HAP-1 (cell line): ENCODE measurements at regions not wholly inside any gene's neighbourhood (a gene's known extent, or its start where the extent isn't known, plus 50 kb on each side); places are given as distances from the start of the nearest gene placed in this dataset.
A peak's percentile ranks its signal among the peaks of the same experiment; 100 is the strongest.
"Not testable (repeated sequence)": the region's sequence is repeated elsewhere in the genome, so short reads cannot be mapped to it uniquely, and the experiment has no call there.

Experiments
- DNase-seq, 2 experiments: peaks; one replicate each; pipeline ENCODE4 v3.0.0-alpha.2; 2016 to 2020; ENCODE audit warnings: low spot score in 2 of 2
- H3K27me3 ChIP-seq: fragments of 250-450 bp; sonication (Bioruptor Pico); 2 replicates; pipeline ENCODE4 v1.5.1; 2020; ENCODE audit warnings: low read depth, mild to moderate bottlenecking, moderate library complexity
- H3K36me3 ChIP-seq: fragments of 250-450 bp; sonication (Bioruptor Pico); replicated peaks from 2 replicates; pipeline ENCODE4 v1.5.1; 2020; ENCODE audit warnings: mild to moderate bottlenecking
- H3K4me1 ChIP-seq: fragments of 250-450 bp; sonication (Bioruptor Pico); 2 replicates; pipeline ENCODE4 v1.5.1; 2020; ENCODE audit warnings: mild to moderate bottlenecking
- H3K4me3 ChIP-seq: fragments of 250-450 bp; sonication (Bioruptor Pico); 2 replicates; pipeline ENCODE4 v1.5.1; 2020; ENCODE audit warnings: mild to moderate bottlenecking, moderate library complexity
- H3K9me3 ChIP-seq: fragments of 250-450 bp; sonication (Bioruptor Pico); 2 replicates; pipeline ENCODE4 v1.5.1; 2020; ENCODE audit warnings: mild to moderate bottlenecking, moderate library complexity
- in situ Hi-C: fragments of 300-500 bp; cut with MboI; formaldehyde crosslinking; loops from 3 replicates; pipeline ENCODE4 v1.14.3; 2020; ENCODE audit warnings: low sequenced_read_pairs, inconsistent platforms, mixed read lengths

- H3K27me3 ChIP-seq: no peaks in the 10 kb centered on the region
- H3K9me3 ChIP-seq: no peaks in the 10 kb centered on the region
- H3K4me3 ChIP-seq: no peak overlapping the region
- H3K4me1 ChIP-seq: no peaks in the 10 kb centered on the region
- no peaks in the 10 kb centered on the region for H3K36me3 ChIP-seq
- in situ Hi-C loops: no loop called here
- no peak for DNase-seq
These were observed 655.3 kb downstream of the SH3BGRL start for GRCh38 chrX:81857192-81857591.

- no peaks in the 10 kb centered on the region for H3K36me3 ChIP-seq
- no peaks in the 10 kb centered on the region for H3K27me3 ChIP-seq
- H3K4me3 ChIP-seq: no peak overlapping the region
- H3K9me3 ChIP-seq: no peaks in the 10 kb centered on the region; the same call in 1 of the 2 replicates
- no peak for DNase-seq
- in situ Hi-C loops: no loop called here
- H3K4me1 ChIP-seq: no peaks in the 10 kb centered on the region
These were observed 665.0 kb downstream of the SH3BGRL start for GRCh38 chrX:81866873-81867272.

GRCh38 chrX:81868979-81869378, 667.1 kb downstream of the SH3BGRL start:
- in situ Hi-C loops: no loop called here
- no peaks in the 10 kb centered on the region for H3K27me3 ChIP-seq
- no peaks in the 10 kb centered on the region for H3K36me3 ChIP-seq
- no peak for DNase-seq
- H3K9me3 ChIP-seq: no peaks in the 10 kb centered on the region; the same call in 1 of the 2 replicates
- H3K4me1 ChIP-seq: no peaks in the 10 kb centered on the region
- H3K4me3 ChIP-seq: no peak overlapping the region

- Histone ChIP-seq H3K9me3 (no peaks in the 10 kb centered on the region), H3K4me3 (no peak overlapping the region), H3K27me3 (no peaks in the 10 kb centered on the region), H3K4me1 (no peaks in the 10 kb centered on the region), H3K36me3 (no peaks in the 10 kb centered on the region)
- no peak for DNase-seq
- in situ Hi-C loops: no loop called here
These were observed 672.9 kb downstream of the SH3BGRL start for GRCh38 chrX:81874807-81875206.

- no peaks in the 10 kb centered on the region for H3K36me3 ChIP-seq
- H3K27me3 ChIP-seq: no peaks in the 10 kb centered on the region
- no peak for DNase-seq
- in situ Hi-C loops: no loop called here
- no peaks in the 10 kb centered on the region for H3K9me3 ChIP-seq
- H3K4me3 ChIP-seq: no peak overlapping the region
- H3K4me1 ChIP-seq: no peaks in the 10 kb centered on the region
These were observed 673.9 kb downstream of the SH3BGRL start for GRCh38 chrX:81875800-81876199.

GRCh38 chrX:81876437-81876836, 674.5 kb downstream of the SH3BGRL start:
- H3K4me1 ChIP-seq: no peaks in the 10 kb centered on the region
- no peaks in the 10 kb centered on the region for H3K36me3 ChIP-seq
- no peaks in the 10 kb centered on the region for H3K27me3 ChIP-seq
- no peak for DNase-seq
- no peaks in the 10 kb centered on the region for H3K9me3 ChIP-seq
- in situ Hi-C loops: no loop called here
- H3K4me3 ChIP-seq: no peak overlapping the region

- no peaks in the 10 kb centered on the region for H3K4me1 ChIP-seq
- in situ Hi-C loops: no loop called here
These were observed 688.6 kb downstream of the SH3BGRL start for GRCh38 chrX:81890521-81890920.

GRCh38 chrX:81900522-81900921, 698.6 kb downstream of the SH3BGRL start:
- Histone ChIP-seq H3K4me1 (no peaks in the 10 kb centered on the region; the same call in 1 of the 2 replicates), H3K4me3 (no peak overlapping the region), H3K36me3 (no peaks in the 10 kb centered on the region), H3K27me3 (no peaks in the 10 kb centered on the region), H3K9me3 (no peaks in the 10 kb centered on the region)
- in situ Hi-C loops: no loop called here
- DNase-seq: no peak

More at GRCh38 chrX:81890521-81890920, 688.6 kb downstream of the SH3BGRL start:
- Histone ChIP-seq H3K36me3 (no peaks in the 10 kb centered on the region), H3K4me3 (no peak overlapping the region), H3K27me3 (no peaks in the 10 kb centered on the region), H3K9me3 (no peaks in the 10 kb centered on the region)
- no peak for DNase-seq

- no peaks in the 10 kb centered on the region for H3K36me3 ChIP-seq
- no peak overlapping the region for H3K4me3 ChIP-seq
- H3K4me1 ChIP-seq: peaks cover 18% of the 10 kb centered on the region
- H3K27me3 ChIP-seq: no peaks in the 10 kb centered on the region
- no peaks in the 10 kb centered on the region for H3K9me3 ChIP-seq
- no peak for DNase-seq
- in situ Hi-C loops: no loop called here
These were observed 723.9 kb downstream of the SH3BGRL start for GRCh38 chrX:81925812-81926211.

GRCh38 chrX:81945911-81946310, 744.0 kb downstream of the SH3BGRL start:
- in situ Hi-C loops, H3K36me3 ChIP-seq, H3K4me1 ChIP-seq: not testable (repeated sequence)

GRCh38 chrX:81957318-81957717, 755.4 kb downstream of the SH3BGRL start:
- in situ Hi-C loops: no loop called here
- Histone ChIP-seq H3K27me3 (no peaks in the 10 kb centered on the region), H3K4me1 (no peaks in the 10 kb centered on the region), H3K36me3 (no peaks in the 10 kb centered on the region), H3K9me3 (no peaks in the 10 kb centered on the region), H3K4me3 (no peak overlapping the region)
- DNase-seq: no peak

More at GRCh38 chrX:81945911-81946310, 744.0 kb downstream of the SH3BGRL start:
- H3K4me3 ChIP-seq, H3K9me3 ChIP-seq, H3K27me3 ChIP-seq, DNase-seq: not testable (repeated sequence)

GRCh38 chrX:81957900-81958545, 756.1 kb downstream of the SH3BGRL start:
- Histone ChIP-seq H3K9me3 (no peaks in the 10 kb centered on the region), H3K4me1 (no peaks in the 10 kb centered on the region), H3K4me3 (no peak overlapping the region), H3K36me3 (no peaks in the 10 kb centered on the region), H3K27me3 (no peaks in the 10 kb centered on the region)
- DNase-seq: peak; percentile 39 to 84
- in situ Hi-C loops: no loop called here

GRCh38 chrX:81959964-81960363, 758.1 kb downstream of the SH3BGRL start:
- no peak for DNase-seq
- in situ Hi-C loops: no loop called here
- no peaks in the 10 kb centered on the region for H3K36me3 ChIP-seq
- no peaks in the 10 kb centered on the region for H3K27me3 ChIP-seq
- H3K4me1 ChIP-seq: no peaks in the 10 kb centered on the region
- no peaks in the 10 kb centered on the region for H3K9me3 ChIP-seq
- no peak overlapping the region for H3K4me3 ChIP-seq

GRCh38 chrX:81974413-81974812, 772.5 kb downstream of the SH3BGRL start:
- H3K27me3 ChIP-seq, H3K9me3 ChIP-seq, H3K4me3 ChIP-seq, DNase-seq, H3K4me1 ChIP-seq, in situ Hi-C loops, H3K36me3 ChIP-seq: not testable (repeated sequence)
